Astrocyte (in vitro differentiated cells and primary cell): ENCODE measurements at regions not wholly inside any gene's neighbourhood (a gene's known extent, or its start where the extent isn't known, plus 50 kb on each side); places are given as distances from the start of the nearest gene placed in this dataset.

Experiments used
- CTCF ChIP-seq: IDR thresholded peaks from 2 replicates; pipeline ENCODE4 v1.5.1; 2011; ENCODE audit warnings: low read depth, mild to moderate bottlenecking, inconsistent platforms, low read length, moderate library complexity; ENCODE audit not compliant: insufficient read depth
- EZH2 ChIP-seq: IDR thresholded peaks from 2 replicates; pipeline ENCODE4 v1.6.1; 2012; ENCODE audit warnings: mild to moderate bottlenecking, low read length, inconsistent platforms; ENCODE audit not compliant: insufficient read depth

GRCh38 chr5:3025392-3025791 is 273.9 kb upstream of the IRX2 start:
- TF ChIP-seq CTCF: no peak
- no peak for TF ChIP-seq EZH2
